ENCODE measurements at regions not wholly inside any gene's neighbourhood (a gene's known extent, or its start where the extent isn't known, plus 50 kb on each side); places are given as distances from the start of the nearest gene placed in this dataset.

DNA sequence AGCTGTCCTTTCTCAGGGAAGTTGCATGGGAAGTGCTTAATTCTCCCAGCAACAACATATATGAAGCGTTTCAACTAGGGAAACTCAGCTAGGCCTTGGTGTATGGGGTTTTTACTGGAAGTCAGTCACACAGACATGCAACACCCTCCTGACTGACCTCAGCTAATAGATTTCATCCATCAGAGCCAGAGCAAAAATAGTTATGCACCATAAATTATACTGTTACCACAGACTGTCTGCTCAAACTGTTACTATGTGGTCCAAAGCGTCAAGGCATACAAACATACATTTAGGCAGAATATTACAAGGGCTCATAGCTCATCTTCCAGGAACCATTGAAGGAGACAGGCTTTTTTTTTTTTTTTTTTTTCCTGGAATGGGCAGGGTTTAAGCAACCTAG lies 417.9 kb downstream of the ANKRD7 start:
- no peak for TF ChIP-seq TAF1 (IDR thresholded peaks at IDR 0.05; ENCODE audit: borderline replicate concordance, low read depth, low read length)
- no peak for TF ChIP-seq POLR2A (IDR thresholded peaks at IDR 0.05; ENCODE audit: low read depth, low read length)
- TF ChIP-seq POLR2AphosphoS5 (IDR thresholded peaks at IDR 0.05; ENCODE audit: low read depth, low read length): no peak
- FAIRE-seq (no peak), DNase-seq (ENCODE audit: insufficient read length) (no peak)

DNA sequence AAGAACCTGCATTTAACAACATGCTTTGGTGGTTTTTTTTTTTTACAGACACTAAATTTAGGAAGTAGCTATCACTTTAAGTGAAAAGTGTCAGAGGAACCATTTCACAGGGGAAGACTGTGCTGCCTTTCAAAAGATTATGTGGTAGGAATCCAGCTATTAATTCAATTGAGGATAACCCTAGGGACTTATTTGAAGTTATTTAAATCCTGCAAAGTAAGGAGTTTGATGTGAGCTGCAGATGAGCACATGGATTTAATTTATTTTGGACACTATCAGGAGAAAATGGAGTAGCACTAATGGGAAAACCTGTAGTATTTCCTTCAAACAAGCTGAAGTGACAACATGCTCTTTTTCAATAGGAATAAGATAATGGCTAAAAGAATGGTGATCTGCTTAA lies 419.8 kb downstream of the ANKRD7 start:
- DNase-seq (ENCODE audit: insufficient read length) (no peak), FAIRE-seq (no peak)
- TF ChIP-seq POLR2A (IDR thresholded peaks at IDR 0.05; ENCODE audit: low read depth, low read length) (no peak), TAF1 (IDR thresholded peaks at IDR 0.05; ENCODE audit: borderline replicate concordance, low read depth, low read length) (no peak), POLR2AphosphoS5 (IDR thresholded peaks at IDR 0.05; ENCODE audit: low read depth, low read length) (no peak)

DNA sequence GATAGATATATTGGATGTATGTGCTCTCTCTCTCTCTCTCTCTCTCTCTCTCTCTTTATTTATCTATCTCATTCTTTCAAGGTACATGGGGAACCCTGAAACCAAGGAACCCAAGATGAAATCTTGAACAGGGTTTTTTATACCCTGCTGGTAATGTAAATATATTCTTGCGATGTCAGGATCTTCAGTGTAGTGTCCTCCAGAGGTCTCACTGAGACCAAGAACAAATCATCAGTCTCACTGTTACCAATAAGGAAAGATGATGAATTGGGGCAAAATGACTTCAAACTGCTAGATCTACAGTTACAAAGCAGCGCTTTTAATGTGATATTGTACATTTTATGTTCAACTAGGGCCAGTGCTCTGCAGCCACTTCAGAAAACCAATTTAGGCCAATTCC lies 423.5 kb downstream of the ANKRD7 start:
- DNase-seq (ENCODE audit: insufficient read length): no peak
- TF ChIP-seq POLR2AphosphoS5 (IDR thresholded peaks at IDR 0.05; ENCODE audit: low read depth, low read length): no peak
- no peak for TF ChIP-seq POLR2A (IDR thresholded peaks at IDR 0.05; ENCODE audit: low read depth, low read length)
- no peak for TF ChIP-seq TAF1 (IDR thresholded peaks at IDR 0.05; ENCODE audit: borderline replicate concordance, low read depth, low read length)
- FAIRE-seq: no peak

DNA sequence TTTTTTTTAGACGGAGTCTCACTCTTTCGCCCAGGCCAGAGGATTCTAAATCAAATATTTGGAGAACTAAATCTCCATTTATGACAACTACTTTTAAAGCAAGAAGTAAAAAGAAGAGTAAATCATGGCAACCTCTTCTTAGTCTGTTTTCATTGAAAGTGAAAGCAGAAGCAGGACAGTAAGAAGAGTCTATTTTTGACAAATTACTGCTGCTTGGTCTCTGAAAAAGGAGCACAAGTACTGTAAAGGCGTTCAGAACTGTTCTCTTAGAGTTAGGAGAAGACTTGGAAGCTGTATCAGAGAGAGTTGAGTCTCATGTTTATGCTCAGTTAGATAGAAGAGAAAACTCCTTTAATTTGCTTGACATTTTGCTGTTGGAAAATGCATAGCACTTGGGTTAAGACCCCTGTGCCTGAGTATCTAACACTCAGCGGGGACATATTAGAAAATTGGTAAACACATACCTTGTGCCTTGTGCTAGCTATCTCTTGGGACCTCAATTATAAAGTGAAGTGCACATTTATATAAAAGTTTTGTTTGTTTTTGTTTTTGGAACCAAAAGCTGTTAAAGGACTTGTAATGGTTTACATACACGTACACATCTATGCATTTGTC lies 433.0 kb downstream of the ANKRD7 start:
- TF ChIP-seq POLR2A (IDR thresholded peaks at IDR 0.05; ENCODE audit: low read depth, low read length) (no peak), POLR2AphosphoS5 (IDR thresholded peaks at IDR 0.05; ENCODE audit: low read depth, low read length) (no peak), TAF1 (IDR thresholded peaks at IDR 0.05; ENCODE audit: borderline replicate concordance, low read depth, low read length) (no peak)
- FAIRE-seq (no peak), DNase-seq (ENCODE audit: insufficient read length) (no peak)

DNA sequence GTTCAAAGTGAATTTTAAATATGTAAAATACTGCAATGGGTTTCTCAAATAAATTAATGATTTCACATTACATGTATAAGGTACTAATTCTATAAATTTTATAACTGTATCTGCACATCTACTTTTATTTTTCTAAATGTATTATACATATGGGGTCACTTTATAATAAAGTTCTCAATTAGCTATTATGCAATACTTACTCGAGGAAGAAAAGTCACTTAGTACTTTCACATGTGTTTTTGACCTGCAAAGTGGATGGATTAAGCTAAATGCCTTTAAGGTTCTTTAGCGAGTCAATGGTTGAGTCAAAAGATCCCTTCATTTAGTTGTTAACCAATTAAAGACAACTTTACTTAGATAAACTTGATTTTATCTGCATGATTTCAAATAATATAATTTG lies 437.8 kb downstream of the ANKRD7 start:
- DNase-seq (ENCODE audit: insufficient read length) (no peak), FAIRE-seq (no peak)
- TF ChIP-seq POLR2AphosphoS5 (IDR thresholded peaks at IDR 0.05; ENCODE audit: low read depth, low read length): no peak
- no peak for TF ChIP-seq TAF1 (IDR thresholded peaks at IDR 0.05; ENCODE audit: borderline replicate concordance, low read depth, low read length)
- no peak for TF ChIP-seq POLR2A (IDR thresholded peaks at IDR 0.05; ENCODE audit: low read depth, low read length)

DNA sequence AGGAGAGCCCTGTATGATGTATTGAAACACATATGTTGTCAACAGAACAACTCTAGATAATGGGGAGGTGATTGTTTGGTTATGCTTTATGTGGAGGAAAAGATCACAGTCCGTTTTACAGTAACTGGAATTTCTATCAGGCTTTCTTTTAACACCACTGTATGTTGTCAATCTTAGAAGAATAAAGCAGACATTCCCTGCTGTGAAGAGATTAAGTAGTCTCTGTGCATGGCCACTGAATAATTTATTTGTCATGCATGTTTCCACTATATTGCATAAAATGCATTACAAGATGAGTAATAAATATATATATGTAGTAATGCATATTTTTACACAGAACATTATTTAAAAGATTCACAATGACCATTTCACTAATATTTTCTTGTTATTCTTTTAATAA lies 440.0 kb downstream of the ANKRD7 start:
- TF ChIP-seq POLR2A (IDR thresholded peaks at IDR 0.05; ENCODE audit: low read depth, low read length) (no peak), TAF1 (IDR thresholded peaks at IDR 0.05; ENCODE audit: borderline replicate concordance, low read depth, low read length) (no peak), POLR2AphosphoS5 (IDR thresholded peaks at IDR 0.05; ENCODE audit: low read depth, low read length) (no peak)
- FAIRE-seq (no peak), DNase-seq (ENCODE audit: insufficient read length) (no peak)

DNA sequence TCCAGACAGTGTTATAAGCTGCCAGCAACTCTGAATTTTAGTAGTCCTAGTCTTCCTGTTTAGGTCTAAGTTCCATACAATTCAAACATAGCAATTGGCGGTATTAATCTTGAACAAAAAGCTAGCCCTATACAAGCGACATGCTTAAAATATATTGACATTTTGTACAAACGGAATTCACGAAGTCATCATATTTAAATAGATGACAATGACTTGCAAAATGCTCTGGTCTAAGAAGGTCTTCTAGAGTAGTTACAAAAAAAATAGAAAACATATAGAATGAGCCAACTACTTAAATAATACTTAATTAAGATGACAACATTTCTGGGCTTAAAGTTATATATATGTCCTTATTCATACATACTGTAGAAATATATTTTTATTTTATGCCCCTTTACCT lies 446.6 kb downstream of the ANKRD7 start:
- FAIRE-seq (no peak), DNase-seq (ENCODE audit: insufficient read length) (no peak)
- TF ChIP-seq POLR2A (IDR thresholded peaks at IDR 0.05; ENCODE audit: low read depth, low read length) (no peak), TAF1 (IDR thresholded peaks at IDR 0.05; ENCODE audit: borderline replicate concordance, low read depth, low read length) (no peak)

DNA sequence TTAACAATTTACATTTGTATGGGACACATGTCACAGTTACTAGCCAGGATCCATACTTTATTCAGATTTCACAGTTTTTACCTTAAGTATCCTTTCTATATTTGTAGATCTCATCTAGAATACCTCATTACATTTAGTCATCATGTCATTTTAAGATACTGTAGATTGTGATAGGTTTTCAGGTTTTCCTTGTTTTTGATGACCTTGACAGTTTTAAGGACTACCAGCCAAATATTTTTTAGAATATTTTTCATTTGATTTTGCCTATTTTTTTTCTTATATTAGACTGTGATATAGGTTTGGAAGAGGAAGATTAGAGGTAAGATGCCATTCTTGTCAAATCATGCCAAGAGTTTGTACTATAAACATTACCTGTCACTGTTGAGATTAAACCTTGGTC lies 460.3 kb downstream of the ANKRD7 start:
- TF ChIP-seq TAF1 (IDR thresholded peaks at IDR 0.05; ENCODE audit: borderline replicate concordance, low read depth, low read length) (no peak), POLR2A (IDR thresholded peaks at IDR 0.05; ENCODE audit: low read depth, low read length) (no peak), POLR2AphosphoS5 (IDR thresholded peaks at IDR 0.05; ENCODE audit: low read depth, low read length) (no peak)
- DNase-seq (ENCODE audit: insufficient read length): no peak
- no peak for FAIRE-seq

- TF ChIP-seq POLR2AphosphoS5 (IDR thresholded peaks at IDR 0.05; ENCODE audit: low read depth, low read length) (no peak), POLR2A (IDR thresholded peaks at IDR 0.05; ENCODE audit: low read depth, low read length) (no peak), TAF1 (IDR thresholded peaks at IDR 0.05; ENCODE audit: borderline replicate concordance, low read depth, low read length) (no peak)
- DNase-seq (ENCODE audit: insufficient read length) (no peak), FAIRE-seq (no peak)
These were observed 464.9 kb downstream of the ANKRD7 start for GRCh38 chr7:118689403-118689802.

DNA sequence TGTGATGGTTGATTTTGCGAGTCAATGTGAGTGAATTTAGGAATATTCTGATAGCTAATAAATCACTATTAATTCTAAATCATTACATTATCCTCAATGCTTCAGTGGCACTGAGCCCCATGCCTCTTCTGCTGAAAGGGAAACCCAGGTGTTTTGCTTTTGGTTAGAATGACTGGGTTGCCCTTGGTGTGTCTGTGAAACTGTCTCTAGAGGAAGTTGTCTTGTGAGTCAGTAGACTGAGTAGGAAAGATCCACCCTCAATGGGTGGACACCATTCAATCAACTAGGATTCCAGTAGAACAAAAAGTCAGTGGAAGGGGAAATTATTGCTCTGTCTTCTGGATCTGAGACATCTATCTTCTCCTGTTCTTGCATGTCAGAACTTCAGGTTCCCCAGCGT lies 472.4 kb downstream of the ANKRD7 start:
- DNase-seq (ENCODE audit: insufficient read length): no peak
- TF ChIP-seq POLR2A (IDR thresholded peaks at IDR 0.05; ENCODE audit: low read depth, low read length) (no peak), POLR2AphosphoS5 (IDR thresholded peaks at IDR 0.05; ENCODE audit: low read depth, low read length) (no peak), TAF1 (IDR thresholded peaks at IDR 0.05; ENCODE audit: borderline replicate concordance, low read depth, low read length) (no peak)
- FAIRE-seq: no peak

DNA sequence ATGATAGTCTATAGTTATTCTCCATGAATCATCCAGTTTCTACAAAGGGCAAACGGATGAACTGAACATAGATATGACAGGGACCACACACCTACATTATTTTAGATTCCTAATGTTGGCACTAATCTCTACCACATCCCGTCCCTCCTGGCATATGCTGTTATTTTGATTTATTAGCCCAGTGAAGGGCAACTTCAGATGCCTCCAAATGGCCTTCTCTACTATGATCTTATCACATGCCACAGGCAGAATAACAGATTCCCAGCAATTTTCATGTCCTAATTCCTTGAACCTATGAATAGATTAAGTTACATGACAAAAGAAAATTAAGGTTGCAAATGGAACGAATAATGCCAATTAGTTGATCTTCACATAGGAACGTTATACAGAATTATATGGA lies 474.7 kb downstream of the ANKRD7 start:
- no peak for TF ChIP-seq POLR2AphosphoS5 (IDR thresholded peaks at IDR 0.05; ENCODE audit: low read depth, low read length)
- no peak for TF ChIP-seq POLR2A (IDR thresholded peaks at IDR 0.05; ENCODE audit: low read depth, low read length)
- no peak for DNase-seq (ENCODE audit: insufficient read length)
- no peak for FAIRE-seq

GRCh38 chr7:118708741-118709140 lies 484.2 kb downstream of the ANKRD7 start:
- FAIRE-seq: no peak
- TF ChIP-seq TAF1 (IDR thresholded peaks at IDR 0.05; ENCODE audit: borderline replicate concordance, low read depth, low read length): no peak
- no peak for TF ChIP-seq POLR2A (IDR thresholded peaks at IDR 0.05; ENCODE audit: low read depth, low read length)
- no peak for TF ChIP-seq POLR2AphosphoS5 (IDR thresholded peaks at IDR 0.05; ENCODE audit: low read depth, low read length)
- no peak for DNase-seq (ENCODE audit: insufficient read length)

GRCh38 chr7:118711688-118712087 lies 487.2 kb downstream of the ANKRD7 start:
- no peak for TF ChIP-seq TAF1 (IDR thresholded peaks at IDR 0.05; ENCODE audit: borderline replicate concordance, low read depth, low read length)
- no peak for TF ChIP-seq POLR2A (IDR thresholded peaks at IDR 0.05; ENCODE audit: low read depth, low read length)
- TF ChIP-seq POLR2AphosphoS5 (IDR thresholded peaks at IDR 0.05; ENCODE audit: low read depth, low read length): no peak
- no peak for DNase-seq (ENCODE audit: insufficient read length)
- no peak for FAIRE-seq

All from GM12892 (cell line).